IMR-90 (cell line): ENCODE measurements at regions not wholly inside any gene's neighbourhood (a gene's known extent, or its start where the extent isn't known, plus 50 kb on each side); places are given as distances from the start of the nearest gene placed in this dataset.

Experiments used
- ATAC-seq: fragments of 200-7000 bp; cut with Tn5 transposase; 2 replicates; pipeline ENCODE4 v1.9.1; 2020; ENCODE audit warnings: low read depth, mild to moderate bottlenecking, moderate library complexity
- BruUV-seq: library from RNA; stranded (reverse); fragments of 400-500 nt; replicated peaks from 2 replicates; lab custom pipeline; 2021; lab: Mats Ljungman, UMichigan
- CTCF ChIA-PET: fragments of 300-600 bp; formaldehyde crosslinking; extraction: SDS; loops from one replicate; lab custom pipeline; 2021; ENCODE audit warnings: antibody characterized with exemption; lab: Yijun Ruan, JAX
- POLR2A ChIA-PET: fragments of 300-600 bp; sonication (Branson Sonifier 250); formaldehyde crosslinking; loops from one replicate; lab custom pipeline; 2022; ENCODE audit warnings: antibody characterized with exemption; ENCODE audit not compliant: unreplicated experiment; lab: Charles Lee
- DNase-seq: peaks from one replicate; pipeline ENCODE4 v3.0.0; 2013
- H2AFZ ChIP-seq: replicated peaks from 2 replicates; pipeline ENCODE3; 2013; ENCODE audit warnings: low read length, mild to moderate bottlenecking; ENCODE audit not compliant: poor library complexity
- H2AK5ac ChIP-seq: 2 replicates; pipeline ENCODE4 v1.6.1; 2013; ENCODE audit warnings: low read depth, low read length, inconsistent platforms
- H2AK9ac ChIP-seq: replicated peaks from 2 replicates; pipeline ENCODE3; 2013; ENCODE audit warnings: mild to moderate bottlenecking, low read depth, low read length, moderate library complexity; ENCODE audit not compliant: poor library complexity
- H2BK120ac ChIP-seq: 2 replicates; pipeline ENCODE4 v1.6.1; 2013; ENCODE audit warnings: low read depth, low read length, inconsistent platforms
- H2BK15ac ChIP-seq: 3 replicates; pipeline ENCODE4 v1.6.1; 2013; ENCODE audit warnings: low read depth, low read length, inconsistent platforms
- H2BK20ac ChIP-seq: 2 replicates; pipeline ENCODE4 v1.6.1; 2013; ENCODE audit warnings: low read depth, mild to moderate bottlenecking, inconsistent platforms, low read length, moderate library complexity
- H2BK5ac ChIP-seq: 2 replicates; pipeline ENCODE4 v1.6.1; 2013; ENCODE audit warnings: mild to moderate bottlenecking, low read depth, low read length, inconsistent platforms; ENCODE audit not compliant: poor library complexity, severe bottlenecking
- H3K14ac ChIP-seq: replicated peaks from 2 replicates; pipeline ENCODE4 v1.6.1; 2013; ENCODE audit warnings: low read depth, low read length, inconsistent platforms
- H3K18ac ChIP-seq: 2 replicates; pipeline ENCODE4 v1.6.1; 2013; ENCODE audit warnings: low read depth, low read length, control low read depth
- H3K23ac ChIP-seq: 2 replicates; pipeline ENCODE4 v1.6.1; 2013; ENCODE audit warnings: low read depth, low read length, inconsistent platforms
- H3K27ac ChIP-seq: 2 replicates; pipeline ENCODE4 v1.5.1; 2013; ENCODE audit warnings: mild to moderate bottlenecking, control low read depth, low read length; ENCODE audit not compliant: insufficient read depth
- H3K27me3 ChIP-seq: 2 replicates; pipeline ENCODE4 v1.6.1; 2013; ENCODE audit warnings: low read length; ENCODE audit not compliant: control insufficient read depth, insufficient read depth
- H3K36me3 ChIP-seq: 2 replicates; pipeline ENCODE4 v1.6.1; 2013; ENCODE audit warnings: low read length, mixed read lengths; ENCODE audit not compliant: control insufficient read depth, insufficient read depth
- H3K4ac ChIP-seq: 2 replicates; pipeline ENCODE4 v1.6.1; 2013; ENCODE audit warnings: low read depth, low read length, inconsistent platforms
- H3K4me1 ChIP-seq: 2 replicates; pipeline ENCODE4 v1.6.1; 2013; ENCODE audit warnings: low read length, mixed read lengths; ENCODE audit not compliant: control insufficient read depth, insufficient read depth
- H3K4me2 ChIP-seq: 2 replicates; pipeline ENCODE4 v1.6.1; 2013; ENCODE audit warnings: low read depth, mild to moderate bottlenecking, control low read depth, low read length, moderate library complexity
- H3K4me3 ChIP-seq: 2 replicates; pipeline ENCODE4 v1.5.1; 2013; ENCODE audit warnings: low read depth, mild to moderate bottlenecking, control low read depth, low read length, moderate library complexity; ENCODE audit not compliant: insufficient read depth
- H3K56ac ChIP-seq: 2 replicates; pipeline ENCODE4 v1.6.1; 2013; ENCODE audit warnings: low read length, inconsistent platforms; ENCODE audit not compliant: insufficient read depth; ENCODE audit errors: extremely low read depth
- H3K79me1 ChIP-seq, 2 experiments: 2 replicates each; pipeline ENCODE4 v1.6.1; 2013; ENCODE audit warnings: low read length in 2 of 2, inconsistent platforms in 1 of 2, low read depth in 1 of 2
- H3K9ac ChIP-seq: 2 replicates; pipeline ENCODE4 v1.6.1; 2013; ENCODE audit warnings: low read depth, low read length, control low read depth
- H3K9me1 ChIP-seq: 2 replicates; pipeline ENCODE4 v1.6.1; 2013; ENCODE audit warnings: low read length, inconsistent platforms; ENCODE audit not compliant: insufficient read depth
- H3K9me3 ChIP-seq: 2 replicates; pipeline ENCODE4 v1.6.1; 2013; ENCODE audit warnings: low read length; ENCODE audit not compliant: control insufficient read depth, insufficient read depth
- H4K20me1 ChIP-seq: 2 replicates; pipeline ENCODE4 v1.6.1; 2013; ENCODE audit warnings: low read length, inconsistent platforms; ENCODE audit not compliant: insufficient read depth
- H4K5ac ChIP-seq: 2 replicates; pipeline ENCODE4 v1.6.1; 2013; ENCODE audit warnings: mild to moderate bottlenecking, low read depth, low read length, control low read depth
- H4K8ac ChIP-seq, 2 experiments: 2 replicates each; pipeline ENCODE4 v1.6.1; 2013; ENCODE audit warnings: low read depth in 2 of 2, low read length in 2 of 2, control low read depth in 1 of 2, inconsistent platforms in 1 of 2
- H4K91ac ChIP-seq: 2 replicates; pipeline ENCODE4 v1.6.1; 2013; ENCODE audit warnings: low read depth, low read length, inconsistent platforms; ENCODE audit not compliant: insufficient read depth
- CHD1 ChIP-seq: IDR thresholded peaks from 2 replicates; pipeline ENCODE4 v1.6.1; 2012; ENCODE audit warnings: low read depth, low read length, improper control_type of control experiment
- MAZ ChIP-seq: IDR thresholded peaks from 2 replicates; pipeline ENCODE4 v1.6.1; 2012; ENCODE audit warnings: low read depth, mild to moderate bottlenecking, low read length, improper control_type of control experiment, moderate library complexity, borderline replicate concordance
- RFX5 ChIP-seq: IDR thresholded peaks from 2 replicates; pipeline ENCODE4 v1.8.0; 2012; ENCODE audit warnings: low read depth, mild to moderate bottlenecking, low read length, moderate library complexity
- SMC3 ChIP-seq: fragments of 150-350 bp; IDR thresholded peaks from 2 replicates; pipeline ENCODE4 v1.6.1; 2016; ENCODE audit warnings: low read depth, mild to moderate bottlenecking, antibody characterized with exemption, low read length, moderate library complexity
- WGBS, 2 experiments: methylation state at CpG; one replicate each; pipeline versions ENCODE4 v1.1.5 to v1.1.7; 2013; ENCODE audit warnings: missing lambda C conversion rate in 2 of 2; ENCODE audit not compliant: insufficient read length in 1 of 2; ENCODE audit errors: extremely low coverage in 2 of 2; 5-methylcytosine and 5-hydroxymethylcytosine counted together
- dilution Hi-C: fragments of 300-500 bp; cut with HindIII; formaldehyde crosslinking; loops from one replicate; pipeline ENCODE4 v1.14.3; 2018; ENCODE audit warnings: low sequenced_read_pairs; ENCODE audit not compliant: unreplicated experiment
- in situ Hi-C: fragments of 300-500 bp; cut with MboI; formaldehyde crosslinking; loops from 3 replicates; pipeline ENCODE4 v1.14.3; 2019; ENCODE audit warnings: low sequenced_read_pairs, inconsistent platforms, mixed read lengths
- intact Hi-C: fragments of 100-400 bp; cut with micrococcal nuclease; formaldehyde crosslinking; loops from 2 replicates; pipeline ENCODE4 v1.10.0; 2022
- TF ChIP-seq, protein P1 (sequence below): fragments of 150-350 bp; IDR thresholded peaks from 2 replicates; pipeline ENCODE4 v1.6.1; 2016; ENCODE audit warnings: low read depth, mild to moderate bottlenecking, low read length, moderate library complexity, borderline replicate concordance

- Histone ChIP-seq H2BK120ac (no peak overlapping the region), H4K20me1 (no peaks in the 10 kb centered on the region), H3K9me3 (no peaks in the 10 kb centered on the region), H2AK5ac (no peak overlapping the region), H3K4ac (no peak overlapping the region), H2AK9ac (no peak overlapping the region), H3K4me1 (peaks cover 6% of the 10 kb centered on the region; the same call in 1 of the 2 replicates), H2BK15ac (no peak overlapping the region), H4K91ac (no peak overlapping the region; the same call in 1 of the 2 replicates), H2BK20ac (no peak overlapping the region), H2BK5ac (peak overlapping the region; percentile 47), H3K9ac (no peak overlapping the region), H3K9me1 (no peaks in the 10 kb centered on the region), H3K27me3 (no peaks in the 10 kb centered on the region), H3K4me2 (no peak overlapping the region), H3K4me3 (no peak overlapping the region), H3K56ac (no peak overlapping the region), H3K14ac (no peak overlapping the region), H2AFZ (no peak overlapping the region), H3K79me1 (no peaks in the 10 kb centered on the region), H4K5ac (no peak overlapping the region), H3K23ac (no peak overlapping the region), H3K27ac (no peak overlapping the region), H3K18ac (no peak overlapping the region), H4K8ac (peak overlapping the region in 1 of 2 experiments; percentile 40; a peak in 1 of 4 replicates), H3K36me3 (no peaks in the 10 kb centered on the region)
- dilution Hi-C loops: no loop called here
- intact Hi-C loops: loop anchor here (10.0 kb wide), 1 partner anchor 150 kb away; no protein-coding TSS in a partner anchor
- no CpG with 5 or more reads among the region's 4 CpGs for WGBS, 2 experiments
- in situ Hi-C loops: no loop called here
- TF ChIP-seq CHD1: no peak
- no peak for TF ChIP-seq RFX5
- no peak for TF ChIP-seq SMC3
- TF ChIP-seq, protein P1, sequence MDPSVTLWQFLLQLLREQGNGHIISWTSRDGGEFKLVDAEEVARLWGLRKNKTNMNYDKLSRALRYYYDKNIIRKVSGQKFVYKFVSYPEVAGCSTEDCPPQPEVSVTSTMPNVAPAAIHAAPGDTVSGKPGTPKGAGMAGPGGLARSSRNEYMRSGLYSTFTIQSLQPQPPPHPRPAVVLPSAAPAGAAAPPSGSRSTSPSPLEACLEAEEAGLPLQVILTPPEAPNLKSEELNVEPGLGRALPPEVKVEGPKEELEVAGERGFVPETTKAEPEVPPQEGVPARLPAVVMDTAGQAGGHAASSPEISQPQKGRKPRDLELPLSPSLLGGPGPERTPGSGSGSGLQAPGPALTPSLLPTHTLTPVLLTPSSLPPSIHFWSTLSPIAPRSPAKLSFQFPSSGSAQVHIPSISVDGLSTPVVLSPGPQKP: no peak
- no peak for TF ChIP-seq MAZ
- ATAC-seq (no peak), DNase-seq (no peak)
- BruUV-seq: no TSS peak
- ChIA-PET POLR2A (no interaction called here), CTCF (interaction anchor here (0.7 kb wide), 2 partner anchors 88 to 286 kb away, joined by 3 read pairs; no protein-coding TSS in a partner anchor)
Measured at GRCh38 chr3:162365066-162365719, 868.6 kb downstream of the OTOL1 start.
